IMR-90 (cell line): ENCODE measurements at regions not wholly inside any gene's neighbourhood (a gene's known extent, or its start where the extent isn't known, plus 50 kb on each side); places are given as distances from the start of the nearest gene placed in this dataset.

Experiments
- ATAC-seq: fragments of 200-7000 bp; cut with Tn5 transposase; 2 replicates; pipeline ENCODE4 v1.9.1; 2020; ENCODE audit warnings: low read depth, mild to moderate bottlenecking, moderate library complexity
- BruUV-seq: library from RNA; stranded (reverse); fragments of 400-500 nt; replicated peaks from 2 replicates; lab custom pipeline; 2021; lab: Mats Ljungman, UMichigan
- CTCF ChIA-PET: fragments of 300-600 bp; formaldehyde crosslinking; extraction: SDS; loops from one replicate; lab custom pipeline; 2021; ENCODE audit warnings: antibody characterized with exemption; lab: Yijun Ruan, JAX
- POLR2A ChIA-PET: fragments of 300-600 bp; sonication (Branson Sonifier 250); formaldehyde crosslinking; loops from one replicate; lab custom pipeline; 2022; ENCODE audit warnings: antibody characterized with exemption; ENCODE audit not compliant: unreplicated experiment; lab: Charles Lee
- DNase-seq: peaks from one replicate; pipeline ENCODE4 v3.0.0; 2013
- H2AFZ ChIP-seq: replicated peaks from 2 replicates; pipeline ENCODE3; 2013; ENCODE audit warnings: low read length, mild to moderate bottlenecking; ENCODE audit not compliant: poor library complexity
- H2AK5ac ChIP-seq: 2 replicates; pipeline ENCODE4 v1.6.1; 2013; ENCODE audit warnings: low read depth, low read length, inconsistent platforms
- H2AK9ac ChIP-seq: replicated peaks from 2 replicates; pipeline ENCODE3; 2013; ENCODE audit warnings: mild to moderate bottlenecking, low read depth, low read length, moderate library complexity; ENCODE audit not compliant: poor library complexity
- H2BK120ac ChIP-seq: 2 replicates; pipeline ENCODE4 v1.6.1; 2013; ENCODE audit warnings: low read depth, low read length, inconsistent platforms
- H2BK15ac ChIP-seq: 3 replicates; pipeline ENCODE4 v1.6.1; 2013; ENCODE audit warnings: low read depth, low read length, inconsistent platforms
- H2BK20ac ChIP-seq: 2 replicates; pipeline ENCODE4 v1.6.1; 2013; ENCODE audit warnings: low read depth, mild to moderate bottlenecking, inconsistent platforms, low read length, moderate library complexity
- H2BK5ac ChIP-seq: 2 replicates; pipeline ENCODE4 v1.6.1; 2013; ENCODE audit warnings: mild to moderate bottlenecking, low read depth, low read length, inconsistent platforms; ENCODE audit not compliant: poor library complexity, severe bottlenecking
- H3K14ac ChIP-seq: replicated peaks from 2 replicates; pipeline ENCODE4 v1.6.1; 2013; ENCODE audit warnings: low read depth, low read length, inconsistent platforms
- H3K18ac ChIP-seq: 2 replicates; pipeline ENCODE4 v1.6.1; 2013; ENCODE audit warnings: low read depth, low read length, control low read depth
- H3K23ac ChIP-seq: 2 replicates; pipeline ENCODE4 v1.6.1; 2013; ENCODE audit warnings: low read depth, low read length, inconsistent platforms
- H3K27ac ChIP-seq: 2 replicates; pipeline ENCODE4 v1.5.1; 2013; ENCODE audit warnings: mild to moderate bottlenecking, control low read depth, low read length; ENCODE audit not compliant: insufficient read depth
- H3K27me3 ChIP-seq: 2 replicates; pipeline ENCODE4 v1.6.1; 2013; ENCODE audit warnings: low read length; ENCODE audit not compliant: control insufficient read depth, insufficient read depth
- H3K36me3 ChIP-seq: 2 replicates; pipeline ENCODE4 v1.6.1; 2013; ENCODE audit warnings: low read length, mixed read lengths; ENCODE audit not compliant: control insufficient read depth, insufficient read depth
- H3K4ac ChIP-seq: 2 replicates; pipeline ENCODE4 v1.6.1; 2013; ENCODE audit warnings: low read depth, low read length, inconsistent platforms
- H3K4me1 ChIP-seq: 2 replicates; pipeline ENCODE4 v1.6.1; 2013; ENCODE audit warnings: low read length, mixed read lengths; ENCODE audit not compliant: control insufficient read depth, insufficient read depth
- H3K4me2 ChIP-seq: 2 replicates; pipeline ENCODE4 v1.6.1; 2013; ENCODE audit warnings: low read depth, mild to moderate bottlenecking, control low read depth, low read length, moderate library complexity
- H3K4me3 ChIP-seq: 2 replicates; pipeline ENCODE4 v1.5.1; 2013; ENCODE audit warnings: low read depth, mild to moderate bottlenecking, control low read depth, low read length, moderate library complexity; ENCODE audit not compliant: insufficient read depth
- H3K56ac ChIP-seq: 2 replicates; pipeline ENCODE4 v1.6.1; 2013; ENCODE audit warnings: low read length, inconsistent platforms; ENCODE audit not compliant: insufficient read depth; ENCODE audit errors: extremely low read depth
- H3K79me1 ChIP-seq, 2 experiments: 2 replicates each; pipeline ENCODE4 v1.6.1; 2013; ENCODE audit warnings: low read length in 2 of 2, inconsistent platforms in 1 of 2, low read depth in 1 of 2
- H3K9ac ChIP-seq: 2 replicates; pipeline ENCODE4 v1.6.1; 2013; ENCODE audit warnings: low read depth, low read length, control low read depth
- H3K9me1 ChIP-seq: 2 replicates; pipeline ENCODE4 v1.6.1; 2013; ENCODE audit warnings: low read length, inconsistent platforms; ENCODE audit not compliant: insufficient read depth
- H3K9me3 ChIP-seq: 2 replicates; pipeline ENCODE4 v1.6.1; 2013; ENCODE audit warnings: low read length; ENCODE audit not compliant: control insufficient read depth, insufficient read depth
- H4K20me1 ChIP-seq: 2 replicates; pipeline ENCODE4 v1.6.1; 2013; ENCODE audit warnings: low read length, inconsistent platforms; ENCODE audit not compliant: insufficient read depth
- H4K5ac ChIP-seq: 2 replicates; pipeline ENCODE4 v1.6.1; 2013; ENCODE audit warnings: mild to moderate bottlenecking, low read depth, low read length, control low read depth
- H4K8ac ChIP-seq, 2 experiments: 2 replicates each; pipeline ENCODE4 v1.6.1; 2013; ENCODE audit warnings: low read depth in 2 of 2, low read length in 2 of 2, control low read depth in 1 of 2, inconsistent platforms in 1 of 2
- H4K91ac ChIP-seq: 2 replicates; pipeline ENCODE4 v1.6.1; 2013; ENCODE audit warnings: low read depth, low read length, inconsistent platforms; ENCODE audit not compliant: insufficient read depth
- BHLHE40 ChIP-seq: fragments of 150-350 bp; IDR thresholded peaks from 2 replicates; pipeline ENCODE4 v1.6.1; 2016; ENCODE audit warnings: mild to moderate bottlenecking, low read depth, low read length
- CEBPB ChIP-seq: IDR thresholded peaks from 2 replicates; pipeline ENCODE4 v1.6.1; 2012; ENCODE audit warnings: low read depth, low read length, improper control_type of control experiment
- CHD1 ChIP-seq: IDR thresholded peaks from 2 replicates; pipeline ENCODE4 v1.6.1; 2012; ENCODE audit warnings: low read depth, low read length, improper control_type of control experiment
- CTCF ChIP-seq: conservative IDR thresholded peaks from 2 replicates; pipeline ENCODE4 v1.5.1; 2012; ENCODE audit warnings: mild to moderate bottlenecking, low read depth, low read length, improper control_type of control experiment
- ELK1 ChIP-seq: fragments of 150-350 bp; IDR thresholded peaks from 2 replicates; pipeline ENCODE4 v1.6.1; 2016; ENCODE audit warnings: low read depth, mild to moderate bottlenecking, low read length, moderate library complexity, borderline replicate concordance
- FOS ChIP-seq: fragments of 150-350 bp; IDR thresholded peaks from 2 replicates; pipeline ENCODE4 v1.6.1; 2016; ENCODE audit warnings: low read depth, low read length
- MAZ ChIP-seq: IDR thresholded peaks from 2 replicates; pipeline ENCODE4 v1.6.1; 2012; ENCODE audit warnings: low read depth, mild to moderate bottlenecking, low read length, improper control_type of control experiment, moderate library complexity, borderline replicate concordance
- MXI1 ChIP-seq: IDR thresholded peaks from 2 replicates; pipeline ENCODE4 v1.6.1; 2012; ENCODE audit warnings: low read depth, mild to moderate bottlenecking, low read length, moderate library complexity, borderline replicate concordance
- NFE2L2 ChIP-seq: fragments of 150-350 bp; IDR thresholded peaks from 2 replicates; pipeline ENCODE4 v1.6.1; 2016; ENCODE audit warnings: low read depth, mild to moderate bottlenecking, low read length
- POLR2A ChIP-seq: IDR thresholded peaks from 2 replicates; pipeline ENCODE4 v1.6.1; 2012; ENCODE audit warnings: mild to moderate bottlenecking, low read depth, low read length
- RAD21 ChIP-seq: IDR thresholded peaks from 2 replicates; pipeline ENCODE4 v1.6.1; 2012; ENCODE audit warnings: low read length, improper control_type of control experiment
- RCOR1 ChIP-seq: IDR thresholded peaks from 2 replicates; pipeline ENCODE4 v1.6.1; 2012; ENCODE audit warnings: mild to moderate bottlenecking, low read length, improper control_type of control experiment; ENCODE audit not compliant: insufficient replicate concordance
- RFX5 ChIP-seq: IDR thresholded peaks from 2 replicates; pipeline ENCODE4 v1.8.0; 2012; ENCODE audit warnings: low read depth, mild to moderate bottlenecking, low read length, moderate library complexity
- SMC3 ChIP-seq: fragments of 150-350 bp; IDR thresholded peaks from 2 replicates; pipeline ENCODE4 v1.6.1; 2016; ENCODE audit warnings: low read depth, mild to moderate bottlenecking, antibody characterized with exemption, low read length, moderate library complexity
- USF2 ChIP-seq: fragments of 150-350 bp; IDR thresholded peaks from 2 replicates; pipeline ENCODE4 v1.6.1; 2017; ENCODE audit warnings: mild to moderate bottlenecking, antibody characterized with exemption, low read length, low read depth
- WGBS, 2 experiments: methylation state at CpG; one replicate each; pipeline versions ENCODE4 v1.1.5 to v1.1.7; 2013; ENCODE audit warnings: missing lambda C conversion rate in 2 of 2; ENCODE audit not compliant: insufficient read length in 1 of 2; ENCODE audit errors: extremely low coverage in 2 of 2; 5-methylcytosine and 5-hydroxymethylcytosine counted together
- dilution Hi-C: fragments of 300-500 bp; cut with HindIII; formaldehyde crosslinking; loops from one replicate; pipeline ENCODE4 v1.14.3; 2018; ENCODE audit warnings: low sequenced_read_pairs; ENCODE audit not compliant: unreplicated experiment
- in situ Hi-C: fragments of 300-500 bp; cut with MboI; formaldehyde crosslinking; loops from 3 replicates; pipeline ENCODE4 v1.14.3; 2019; ENCODE audit warnings: low sequenced_read_pairs, inconsistent platforms, mixed read lengths
- intact Hi-C: fragments of 100-400 bp; cut with micrococcal nuclease; formaldehyde crosslinking; loops from 2 replicates; pipeline ENCODE4 v1.10.0; 2022

DNA sequence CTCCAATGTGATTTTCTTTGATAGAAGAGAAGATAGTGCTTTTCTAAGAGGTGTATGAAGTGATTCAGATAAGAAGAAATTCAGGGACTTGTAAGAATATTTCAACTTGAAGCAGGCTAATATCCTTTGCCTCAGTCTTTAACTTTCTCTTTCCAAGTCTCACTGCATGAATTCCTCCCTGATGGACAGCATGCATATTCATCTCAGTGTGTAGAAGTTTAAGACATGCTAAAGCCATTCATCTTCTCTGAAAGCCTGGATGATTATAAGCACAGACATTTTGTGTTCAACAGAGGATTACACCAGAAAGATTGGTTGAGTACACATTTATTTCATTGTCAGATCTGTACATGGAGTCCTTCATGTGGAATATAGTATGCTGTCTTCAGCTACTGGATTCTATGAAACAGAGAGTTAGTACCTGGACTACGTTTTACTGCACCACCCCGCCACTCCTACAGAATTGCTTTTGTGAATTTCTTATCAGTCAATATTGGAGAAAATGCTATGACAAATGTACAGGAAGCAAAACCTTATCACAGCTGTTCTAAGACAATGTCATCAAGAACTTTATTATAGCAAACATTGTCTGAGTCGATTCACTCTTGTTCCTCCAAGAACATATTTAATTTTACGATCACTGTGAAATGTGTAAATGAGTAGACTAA lies 1346.1 kb downstream of the OTOL1 start:
- TF ChIP-seq BHLHE40: no peak
- TF ChIP-seq FOS: no peak
- no peak for TF ChIP-seq CHD1
- TF ChIP-seq RFX5: no peak
- no peak for TF ChIP-seq ELK1
- TF ChIP-seq RAD21: no peak
- TF ChIP-seq CEBPB: no peak
- no peak for TF ChIP-seq CTCF
- no peak for TF ChIP-seq POLR2A
- no peak for TF ChIP-seq NFE2L2
- no peak for TF ChIP-seq MXI1
- no peak for TF ChIP-seq USF2
- no peak for TF ChIP-seq RCOR1
- TF ChIP-seq SMC3: no peak
- no peak for TF ChIP-seq MAZ
- intact Hi-C loops: no loop called here
- no peak overlapping the region for H4K8ac ChIP-seq
- H3K18ac ChIP-seq: no peak overlapping the region
- no peak for DNase-seq
- BruUV-seq: no TSS peak
- dilution Hi-C loops: no loop called here
- H3K4me2 ChIP-seq: no peak overlapping the region
- no peak overlapping the region for H4K5ac ChIP-seq
- H3K14ac ChIP-seq: no peak overlapping the region
- no peak overlapping the region for H2BK15ac ChIP-seq
- no peak overlapping the region for H2BK120ac ChIP-seq
- no peaks in the 10 kb centered on the region for H3K27me3 ChIP-seq
- no peak overlapping the region for H3K4ac ChIP-seq
- POLR2A ChIA-PET: interaction anchor here (0.5 kb wide), 1 partner anchor 547 kb away, joined by 3 read pairs; no protein-coding TSS in a partner anchor
- no peak overlapping the region for H3K27ac ChIP-seq
- no peak overlapping the region for H2BK5ac ChIP-seq
- no peaks in the 10 kb centered on the region for H3K9me3 ChIP-seq
- no peaks in the 10 kb centered on the region for H3K36me3 ChIP-seq
- no peak overlapping the region for H3K23ac ChIP-seq
- H4K20me1 ChIP-seq: no peaks in the 10 kb centered on the region
- no CpG with 5 or more reads among the region's 4 CpGs for WGBS, 2 experiments
- no peak overlapping the region for H3K56ac ChIP-seq
- in situ Hi-C loops: no loop called here
- H3K9me1 ChIP-seq: no peaks in the 10 kb centered on the region
- H2AK9ac ChIP-seq: no peak overlapping the region
- no peaks in the 10 kb centered on the region for H3K4me1 ChIP-seq
- no peak overlapping the region for H3K4me3 ChIP-seq
- CTCF ChIA-PET: no interaction called here
- no peak overlapping the region for H2AFZ ChIP-seq
- no peak overlapping the region for H4K91ac ChIP-seq
- no peak overlapping the region for H3K9ac ChIP-seq
- H2BK20ac ChIP-seq: no peak overlapping the region
- H2AK5ac ChIP-seq: no peak overlapping the region
- H3K79me1 ChIP-seq: no peaks in the 10 kb centered on the region
- ATAC-seq: no peak
